ENCODE measurements at regions not wholly inside any gene's neighbourhood (a gene's known extent, or its start where the extent isn't known, plus 50 kb on each side); places are given as distances from the start of the nearest gene placed in this dataset.

DNA sequence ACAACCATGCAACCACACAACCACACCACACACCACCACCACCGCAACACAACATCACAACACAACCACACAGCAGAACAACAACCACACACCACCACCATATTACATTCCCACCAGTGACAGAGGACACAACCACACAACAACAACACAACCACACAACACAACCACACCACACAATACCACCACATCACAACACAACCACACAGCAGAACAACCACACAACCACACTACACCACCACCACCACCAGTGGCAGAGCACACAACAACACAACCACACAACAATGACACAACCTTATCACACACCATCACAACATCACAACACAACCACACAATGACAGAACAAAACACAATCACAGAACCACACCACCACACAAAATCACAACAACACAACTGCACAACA is 313.0 kb upstream of the MYT1L start:
- Histone ChIP-seq H3K36me3 (ENCODE audit: control insufficient read depth, insufficient read depth, low read length) (no peaks in the 10 kb centered on the region), H3K4me2 (ENCODE audit: insufficient read depth, low read length) (no peak overlapping the region), H3K4me1 (replicated peaks in 1 of 2; ENCODE audit: control insufficient read depth in 2 of 2, insufficient read depth in 2 of 2, low read length in 2 of 2) (no peaks in the 10 kb centered on the region), H3K9me3 (replicated peaks; ENCODE audit: control insufficient read depth, insufficient read depth, low read depth, low read length) (no peaks in the 10 kb centered on the region), H3K4me3 (no peak overlapping the region), H3K27me3 (ENCODE audit: control insufficient read depth in 2 of 2, insufficient read depth in 2 of 2, low read length in 2 of 2) (peaks cover 1 to 52% of the 10 kb centered on the region in 2 experiments; a peak in 3 of 5 replicates), H3K27ac (ENCODE audit: extremely low read depth, low read depth, low read length) (no peak overlapping the region), H3K9ac (ENCODE audit: insufficient read depth in 1 of 2, low read depth in 2 of 2, low read length in 2 of 2) (no peak overlapping the region), H3K79me2 (ENCODE audit: control insufficient read depth, insufficient read depth, low read length) (no peaks in the 10 kb centered on the region), H4K20me1 (replicated peaks; ENCODE audit: control insufficient read depth, insufficient read depth, low read length) (no peaks in the 10 kb centered on the region), H2AFZ (ENCODE audit: low read depth, low read length) (no peak overlapping the region), H3K9me1 (ENCODE audit: control insufficient read depth, insufficient read depth, low read length) (no peaks in the 10 kb centered on the region)
- TF ChIP-seq, protein P1, sequence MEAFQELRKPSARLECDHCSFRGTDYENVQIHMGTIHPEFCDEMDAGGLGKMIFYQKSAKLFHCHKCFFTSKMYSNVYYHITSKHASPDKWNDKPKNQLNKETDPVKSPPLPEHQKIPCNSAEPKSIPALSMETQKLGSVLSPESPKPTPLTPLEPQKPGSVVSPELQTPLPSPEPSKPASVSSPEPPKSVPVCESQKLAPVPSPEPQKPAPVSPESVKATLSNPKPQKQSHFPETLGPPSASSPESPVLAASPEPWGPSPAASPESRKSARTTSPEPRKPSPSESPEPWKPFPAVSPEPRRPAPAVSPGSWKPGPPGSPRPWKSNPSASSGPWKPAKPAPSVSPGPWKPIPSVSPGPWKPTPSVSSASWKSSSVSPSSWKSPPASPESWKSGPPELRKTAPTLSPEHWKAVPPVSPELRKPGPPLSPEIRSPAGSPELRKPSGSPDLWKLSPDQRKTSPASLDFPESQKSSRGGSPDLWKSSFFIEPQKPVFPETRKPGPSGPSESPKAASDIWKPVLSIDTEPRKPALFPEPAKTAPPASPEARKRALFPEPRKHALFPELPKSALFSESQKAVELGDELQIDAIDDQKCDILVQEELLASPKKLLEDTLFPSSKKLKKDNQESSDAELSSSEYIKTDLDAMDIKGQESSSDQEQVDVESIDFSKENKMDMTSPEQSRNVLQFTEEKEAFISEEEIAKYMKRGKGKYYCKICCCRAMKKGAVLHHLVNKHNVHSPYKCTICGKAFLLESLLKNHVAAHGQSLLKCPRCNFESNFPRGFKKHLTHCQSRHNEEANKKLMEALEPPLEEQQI (IDR thresholded peaks at IDR 0.05), result no peak
- TF ChIP-seq, protein P2, sequence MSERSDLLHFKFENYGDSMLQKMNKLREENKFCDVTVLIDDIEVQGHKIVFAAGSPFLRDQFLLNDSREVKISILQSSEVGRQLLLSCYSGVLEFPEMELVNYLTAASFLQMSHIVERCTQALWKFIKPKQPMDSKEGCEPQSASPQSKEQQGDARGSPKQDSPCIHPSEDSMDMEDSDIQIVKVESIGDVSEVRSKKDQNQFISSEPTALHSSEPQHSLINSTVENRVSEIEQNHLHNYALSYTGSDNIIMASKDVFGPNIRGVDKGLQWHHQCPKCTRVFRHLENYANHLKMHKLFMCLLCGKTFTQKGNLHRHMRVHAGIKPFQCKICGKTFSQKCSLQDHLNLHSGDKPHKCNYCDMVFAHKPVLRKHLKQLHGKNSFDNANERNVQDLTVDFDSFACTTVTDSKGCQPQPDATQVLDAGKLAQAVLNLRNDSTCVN (CRISPR knock-in tag; IDR thresholded peaks at IDR 0.05), result 0 out of 2 replicates have a peak, but pooled peaks have one; percentile 10
- no TSS peak for BruUV-seq (replicated peaks)
- ChIA-PET CTCF (ENCODE audit: low intra/inter-chr PET ratio) (no interaction called here), POLR2A (no interaction called here)
- FAIRE-seq (no peak), ATAC-seq (no peak), DNase-seq (ENCODE audit: extremely low read depth in 1 of 4, low spot score in 3 of 4) (no peak)
- in situ Hi-C loops (cut with MboI) (no loop called here), intact Hi-C loops (cut with micrococcal nuclease) (no loop called here)
- 43% methylated on average over 1 of the region's 1 CpG for WGBS (ENCODE audit: insufficient coverage, low coverage, missing lambda C conversion rate)

Data from K562 (cell line).